ENCODE measurements at regions not wholly inside any gene's neighbourhood (a gene's known extent, or its start where the extent isn't known, plus 50 kb on each side); places are given as distances from the start of the nearest gene placed in this dataset.

DNA sequence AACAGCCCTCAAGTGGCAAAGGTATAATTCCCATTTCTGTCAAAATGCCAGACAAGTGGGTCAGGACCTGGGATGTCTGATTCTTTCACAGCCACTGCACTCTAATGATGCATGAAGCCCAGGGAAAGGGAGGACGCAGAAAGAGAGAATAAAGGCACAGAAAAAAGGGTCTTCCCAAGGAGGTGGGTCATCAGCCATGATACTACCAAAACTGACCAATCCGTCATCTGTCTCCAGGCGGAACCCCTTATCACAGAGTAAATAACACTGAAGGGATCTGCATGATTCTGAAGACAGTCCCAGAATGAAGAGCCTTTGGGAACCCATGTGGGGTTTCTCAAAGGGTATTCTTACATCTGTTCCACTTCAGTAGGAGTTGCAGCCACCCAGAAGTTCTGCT lies 73.8 kb upstream of the OPCML start:
- Histone ChIP-seq H3K27me3 (ENCODE audit: insufficient read depth, low read length, poor library complexity) (peaks cover 30% of the 10 kb centered on the region), H3K4me2 (ENCODE audit: insufficient read depth, low read length) (no peak overlapping the region), H3K79me2 (ENCODE audit: insufficient read depth, low read length) (no peaks in the 10 kb centered on the region), H3K9me3 (ENCODE audit: insufficient read depth, low read length, severe bottlenecking) (no peaks in the 10 kb centered on the region), H3K27ac (ENCODE audit: low read length) (no peak overlapping the region), H3K9ac (ENCODE audit: low read depth, low read length) (no peak overlapping the region), H3K4me1 (ENCODE audit: insufficient read depth, low read length) (no peaks in the 10 kb centered on the region), H3K4me3 (ENCODE audit: low read depth in 1 of 2, low read length in 2 of 2) (no peak overlapping the region), H3K36me3 (ENCODE audit: insufficient read depth, low read length) (no peaks in the 10 kb centered on the region), H4K20me1 (ENCODE audit: insufficient read depth, low read length) (no peaks in the 10 kb centered on the region), H2AFZ (ENCODE audit: low read depth, low read length) (no peak overlapping the region)
- DNase-seq (no peak), ATAC-seq (ENCODE audit: insufficient read depth, low read depth) (no peak)
- TF ChIP-seq EZH2 (IDR thresholded peaks at IDR 0.05; ENCODE audit: borderline replicate concordance, low read depth, low read length, severe bottlenecking), result no peak
- TF ChIP-seq, protein P1, sequence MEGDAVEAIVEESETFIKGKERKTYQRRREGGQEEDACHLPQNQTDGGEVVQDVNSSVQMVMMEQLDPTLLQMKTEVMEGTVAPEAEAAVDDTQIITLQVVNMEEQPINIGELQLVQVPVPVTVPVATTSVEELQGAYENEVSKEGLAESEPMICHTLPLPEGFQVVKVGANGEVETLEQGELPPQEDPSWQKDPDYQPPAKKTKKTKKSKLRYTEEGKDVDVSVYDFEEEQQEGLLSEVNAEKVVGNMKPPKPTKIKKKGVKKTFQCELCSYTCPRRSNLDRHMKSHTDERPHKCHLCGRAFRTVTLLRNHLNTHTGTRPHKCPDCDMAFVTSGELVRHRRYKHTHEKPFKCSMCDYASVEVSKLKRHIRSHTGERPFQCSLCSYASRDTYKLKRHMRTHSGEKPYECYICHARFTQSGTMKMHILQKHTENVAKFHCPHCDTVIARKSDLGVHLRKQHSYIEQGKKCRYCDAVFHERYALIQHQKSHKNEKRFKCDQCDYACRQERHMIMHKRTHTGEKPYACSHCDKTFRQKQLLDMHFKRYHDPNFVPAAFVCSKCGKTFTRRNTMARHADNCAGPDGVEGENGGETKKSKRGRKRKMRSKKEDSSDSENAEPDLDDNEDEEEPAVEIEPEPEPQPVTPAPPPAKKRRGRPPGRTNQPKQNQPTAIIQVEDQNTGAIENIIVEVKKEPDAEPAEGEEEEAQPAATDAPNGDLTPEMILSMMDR (IDR thresholded peaks at IDR 0.05; ENCODE audit: borderline replicate concordance, extremely low read depth, low read length, poor library complexity, severe bottlenecking), result no peak

- Histone ChIP-seq H3K4me1 (ENCODE audit: insufficient read depth, low read length) (no peaks in the 10 kb centered on the region), H4K20me1 (ENCODE audit: insufficient read depth, low read length) (no peaks in the 10 kb centered on the region), H3K27me3 (ENCODE audit: insufficient read depth, low read length, poor library complexity) (peaks cover 30% of the 10 kb centered on the region), H3K79me2 (ENCODE audit: insufficient read depth, low read length) (no peaks in the 10 kb centered on the region), H3K4me3 (ENCODE audit: low read depth in 1 of 2, low read length in 2 of 2) (no peak overlapping the region), H3K9me3 (ENCODE audit: insufficient read depth, low read length, severe bottlenecking) (no peaks in the 10 kb centered on the region), H2AFZ (ENCODE audit: low read depth, low read length) (no peak overlapping the region), H3K36me3 (ENCODE audit: insufficient read depth, low read length) (no peaks in the 10 kb centered on the region), H3K9ac (ENCODE audit: low read depth, low read length) (no peak overlapping the region), H3K4me2 (ENCODE audit: insufficient read depth, low read length) (no peak overlapping the region), H3K27ac (ENCODE audit: low read length) (no peak overlapping the region)
- TF ChIP-seq, protein P1 (IDR thresholded peaks at IDR 0.05; ENCODE audit: borderline replicate concordance, extremely low read depth, low read length, poor library complexity, severe bottlenecking), result no peak
- TF ChIP-seq EZH2 (IDR thresholded peaks at IDR 0.05; ENCODE audit: borderline replicate concordance, low read depth, low read length, severe bottlenecking), result no peak
- ATAC-seq (ENCODE audit: insufficient read depth, low read depth) (no peak), DNase-seq (no peak)
Observed at GRCh38 chr11:133605482-133605881, 73.2 kb upstream of the OPCML start.

DNA sequence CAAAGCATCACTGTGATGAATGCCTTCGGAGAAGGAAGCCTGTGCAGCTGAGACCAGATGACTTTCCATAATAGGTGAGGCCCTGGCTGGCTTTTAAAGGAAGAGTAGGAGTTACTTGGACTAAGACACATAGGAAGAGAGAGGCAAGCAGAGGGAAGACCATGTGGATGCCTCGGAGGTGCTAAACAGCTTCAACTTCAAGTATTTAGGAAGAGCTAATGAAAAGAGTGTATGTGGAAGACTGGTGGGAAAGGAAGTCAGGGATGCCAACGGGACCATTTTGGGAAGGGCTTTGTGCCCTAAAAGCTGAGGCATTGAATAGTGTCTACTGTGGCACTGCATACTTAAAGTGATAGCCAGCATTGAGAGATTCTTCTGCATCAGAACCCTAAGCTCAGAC lies 69.3 kb upstream of the OPCML start:
- H3K4me2 ChIP-seq (ENCODE audit: insufficient read depth, low read length), result no peak overlapping the region
- ATAC-seq (ENCODE audit: insufficient read depth, low read depth), result no peak

More for the DNA sequence above, 69.3 kb upstream of the OPCML start:
- no peak overlapping the region for H2AFZ ChIP-seq (ENCODE audit: low read depth, low read length)
- peaks cover 25% of the 10 kb centered on the region for H3K27me3 ChIP-seq (ENCODE audit: insufficient read depth, low read length, poor library complexity)
- H4K20me1 ChIP-seq (ENCODE audit: insufficient read depth, low read length), result no peaks in the 10 kb centered on the region
- no peaks in the 10 kb centered on the region for H3K36me3 ChIP-seq (ENCODE audit: insufficient read depth, low read length)
- no peak overlapping the region for H3K4me3 ChIP-seq (ENCODE audit: low read depth in 1 of 2, low read length in 2 of 2)
- DNase-seq, result no peak
- H3K9ac ChIP-seq (ENCODE audit: low read depth, low read length), result no peak overlapping the region
- H3K4me1 ChIP-seq (ENCODE audit: insufficient read depth, low read length), result no peaks in the 10 kb centered on the region
- H3K9me3 ChIP-seq (ENCODE audit: insufficient read depth, low read length, severe bottlenecking), result no peaks in the 10 kb centered on the region
- no peak for TF ChIP-seq EZH2 (IDR thresholded peaks at IDR 0.05; ENCODE audit: borderline replicate concordance, low read depth, low read length, severe bottlenecking)
- TF ChIP-seq, protein P1 (IDR thresholded peaks at IDR 0.05; ENCODE audit: borderline replicate concordance, extremely low read depth, low read length, poor library complexity, severe bottlenecking), result no peak
- H3K27ac ChIP-seq (ENCODE audit: low read length), result no peak overlapping the region
- H3K79me2 ChIP-seq (ENCODE audit: insufficient read depth, low read length), result no peaks in the 10 kb centered on the region

Data from DND-41 (cell line).